MCF 10A (cell line): ENCODE measurements at regions not wholly inside any gene's neighbourhood (a gene's known extent, or its start where the extent isn't known, plus 50 kb on each side); places are given as distances from the start of the nearest gene placed in this dataset.

Experiments
- BruUV-seq: library from RNA; stranded (reverse); fragments of 400-500 nt; replicated peaks from 2 replicates; lab custom pipeline; 2021; lab: Mats Ljungman, UMichigan
- CTCF ChIA-PET: fragments of 300-600 bp; sonication (Branson Sonifier 250); formaldehyde crosslinking; extraction: SDS; loops from one replicate; lab custom pipeline; 2021; ENCODE audit warnings: antibody characterized with exemption, inconsistent platforms; lab: Yijun Ruan, JAX
- POLR2A ChIA-PET: fragments of 300-600, 350-650 bp; sonication (Branson Sonifier 250); formaldehyde crosslinking; extraction: SDS; loops from one replicate; lab custom pipeline; 2020; ENCODE audit warnings: antibody characterized with exemption, inconsistent platforms; lab: Yijun Ruan, JAX
- DNase-seq: peaks from one replicate; pipeline ENCODE4 v3.0.0-alpha.2; 2018; ENCODE audit not compliant: unreplicated experiment
- H3K27ac Mint-ChIP-seq: one replicate; pipeline ENCODE4 v1.8.0; 2022; ENCODE audit warnings: mild to moderate bottlenecking, low read depth, mixed read lengths; ENCODE audit not compliant: unreplicated experiment
- H3K27me3 Mint-ChIP-seq: one replicate; pipeline ENCODE4 v1.8.0; 2022; ENCODE audit warnings: mixed read lengths; ENCODE audit not compliant: insufficient read depth, unreplicated experiment
- H3K36me3 Mint-ChIP-seq: one replicate; pipeline ENCODE4 v1.8.0; 2022; ENCODE audit warnings: mild to moderate bottlenecking, moderate library complexity, mixed read lengths; ENCODE audit not compliant: insufficient read depth, unreplicated experiment
- H3K4me1 Mint-ChIP-seq: one replicate; pipeline ENCODE4 v1.8.0; 2022; ENCODE audit warnings: mixed read lengths; ENCODE audit not compliant: insufficient read depth, unreplicated experiment
- H3K4me3 Mint-ChIP-seq: one replicate; pipeline ENCODE4 v1.8.0; 2022; ENCODE audit warnings: mild to moderate bottlenecking, moderate library complexity, mixed read lengths; ENCODE audit not compliant: unreplicated experiment
- H3K9me3 Mint-ChIP-seq: one replicate; pipeline ENCODE4 v1.8.0; 2022; ENCODE audit warnings: mixed read lengths; ENCODE audit not compliant: unreplicated experiment
- CTCF ChIP-seq: fragments of 200-600 bp; IDR thresholded peaks from one replicate; pipeline ENCODE4 v1.8.0; 2022; ENCODE audit warnings: antibody characterized with exemption, mild to moderate bottlenecking; ENCODE audit not compliant: unreplicated experiment
- intact Hi-C: fragments of 100-400 bp; cut with micrococcal nuclease; formaldehyde crosslinking; loops from 2 replicates; pipeline ENCODE4 v1.14.1; 2022

DNA sequence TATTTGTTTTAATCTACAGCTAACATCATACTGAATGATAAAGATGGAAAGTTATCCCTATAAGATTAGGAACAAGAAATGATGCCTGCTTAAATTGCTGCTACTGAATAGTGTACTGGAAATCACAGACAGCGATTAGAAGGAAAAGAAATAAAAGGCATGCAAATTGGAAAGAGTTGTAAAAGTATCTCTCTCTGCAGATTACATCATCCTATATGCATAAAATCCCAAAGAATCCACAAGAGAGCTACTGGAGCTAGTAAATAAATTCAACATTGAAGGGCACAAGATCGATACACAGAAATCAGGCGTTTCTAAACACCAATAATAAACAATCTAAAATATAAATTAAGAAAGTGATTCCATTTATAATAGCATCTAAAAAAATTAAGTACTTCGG is 75.3 kb upstream of the SIMC1 start:
- no peaks in the 10 kb centered on the region for H3K36me3 Mint-ChIP-seq
- TF ChIP-seq CTCF: no peak
- CTCF ChIA-PET: no interaction called here
- POLR2A ChIA-PET: interaction anchor here (0.6 to 0.7 kb wide), 2 partner anchors 15 to 1208 kb away, joined by 3 to 5 read pairs; no protein-coding TSS in a partner anchor
- peaks cover 5% of the 10 kb centered on the region for H3K4me1 Mint-ChIP-seq
- H3K4me3 Mint-ChIP-seq: no peak overlapping the region
- intact Hi-C loops: no loop called here
- H3K9me3 Mint-ChIP-seq: peaks cover 7% of the 10 kb centered on the region
- DNase-seq: no peak
- no peak overlapping the region for H3K27ac Mint-ChIP-seq
- H3K27me3 Mint-ChIP-seq: no peaks in the 10 kb centered on the region
- no TSS peak for BruUV-seq

DNA sequence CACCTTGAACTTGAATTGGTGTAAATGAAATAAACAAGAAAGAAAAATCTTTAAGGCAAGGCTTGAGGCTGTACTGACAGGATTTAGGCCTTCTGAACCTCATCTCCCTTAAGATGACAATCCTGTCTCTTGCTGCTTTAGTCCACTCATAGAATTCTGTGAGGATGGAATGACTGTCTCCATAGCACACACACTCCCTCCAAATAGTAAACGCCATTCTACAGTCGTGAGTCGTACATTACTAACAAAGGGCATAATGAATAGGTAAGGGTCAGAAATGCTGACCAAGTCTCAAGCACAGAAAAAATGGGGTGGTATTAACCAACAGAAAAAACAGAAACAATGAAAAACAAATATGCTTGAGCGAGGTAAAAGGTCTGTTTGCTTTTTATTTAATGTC is 71.8 kb upstream of the SIMC1 start:
- no peaks in the 10 kb centered on the region for H3K36me3 Mint-ChIP-seq
- intact Hi-C loops: no loop called here
- H3K27me3 Mint-ChIP-seq: no peaks in the 10 kb centered on the region
- H3K9me3 Mint-ChIP-seq: no peaks in the 10 kb centered on the region
- no peak overlapping the region for H3K27ac Mint-ChIP-seq
- H3K4me1 Mint-ChIP-seq: peaks cover 7% of the 10 kb centered on the region
- BruUV-seq: no TSS peak
- POLR2A ChIA-PET: no interaction called here
- H3K4me3 Mint-ChIP-seq: no peak overlapping the region
- CTCF ChIA-PET: no interaction called here
- no peak for TF ChIP-seq CTCF
- DNase-seq: no peak

DNA sequence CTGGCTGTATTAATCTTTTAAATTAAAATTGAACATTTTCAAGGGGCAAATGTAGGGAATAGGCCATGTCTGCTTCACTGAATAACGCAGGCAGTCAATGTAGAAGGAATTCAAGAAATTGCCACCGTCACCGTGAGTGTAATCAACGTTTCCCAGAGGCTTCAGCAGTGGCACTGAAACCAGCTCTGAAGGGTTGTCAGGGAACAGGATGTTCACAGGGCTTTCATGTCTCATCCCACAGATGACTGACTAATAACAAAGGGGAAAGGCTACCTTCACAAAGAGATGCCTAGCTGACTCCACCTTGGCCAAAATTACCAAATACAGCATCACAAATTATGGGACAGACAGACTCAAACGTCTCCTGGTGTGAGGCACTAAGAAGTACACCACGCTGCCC is 70.4 kb upstream of the SIMC1 start:
- Mint-ChIP-seq H3K9me3 (no peaks in the 10 kb centered on the region), H3K4me3 (no peak overlapping the region), H3K27ac (no peak overlapping the region), H3K4me1 (peaks cover 7% of the 10 kb centered on the region), H3K36me3 (no peaks in the 10 kb centered on the region), H3K27me3 (no peaks in the 10 kb centered on the region)
- no peak for TF ChIP-seq CTCF
- ChIA-PET CTCF (no interaction called here), POLR2A (no interaction called here)
- intact Hi-C loops: no loop called here
- DNase-seq: no peak
- TSS peak; percentile 44 for BruUV-seq

GRCh38 chr5:176169393-176170063 is 68.7 kb upstream of the SIMC1 start:
- peaks cover 7% of the 10 kb centered on the region for H3K4me1 Mint-ChIP-seq
- ChIA-PET POLR2A (no interaction called here), CTCF (interaction anchor here (1.1 kb wide), 1 partner anchor 15 kb away, joined by 4 read pairs; no protein-coding TSS in a partner anchor)
- no peak overlapping the region for H3K4me3 Mint-ChIP-seq
- H3K9me3 Mint-ChIP-seq: no peaks in the 10 kb centered on the region
- no peak for TF ChIP-seq CTCF
- no peak overlapping the region for H3K27ac Mint-ChIP-seq
- H3K36me3 Mint-ChIP-seq: no peaks in the 10 kb centered on the region
- BruUV-seq: no TSS peak
- intact Hi-C loops: no loop called here
- DNase-seq: no peak
- no peaks in the 10 kb centered on the region for H3K27me3 Mint-ChIP-seq
